AG09309 (cell line): ENCODE measurements at regions not wholly inside any gene's neighbourhood (a gene's known extent, or its start where the extent isn't known, plus 50 kb on each side); places are given as distances from the start of the nearest gene placed in this dataset.

Source experiments
- DNase-seq: peaks from one replicate; pipeline ENCODE4 v3.0.0-alpha.2; 2010; ENCODE audit warnings: low read depth
- H3K4me3 ChIP-seq: 2 replicates; pipeline ENCODE4 v1.5.1; 2011; ENCODE audit warnings: mild to moderate bottlenecking, low read depth, low read length, moderate library complexity; ENCODE audit not compliant: control insufficient read depth
- CTCF ChIP-seq: IDR thresholded peaks from 2 replicates; pipeline ENCODE4 v1.5.1; 2011; ENCODE audit warnings: mild to moderate bottlenecking, low read depth, low read length, inconsistent platforms; ENCODE audit not compliant: insufficient read depth, control insufficient read depth; ENCODE audit errors: missing control alignments

GRCh38 chr3:40985195-40985594, 214.1 kb upstream of the CTNNB1 start:
- TF ChIP-seq CTCF: no peak
- no peak overlapping the region for H3K4me3 ChIP-seq
- DNase-seq: no peak

- TF ChIP-seq CTCF: no peak
- DNase-seq: no peak
- no peak overlapping the region for H3K4me3 ChIP-seq
Measured at GRCh38 chr3:40988468-40988867, 210.8 kb upstream of the CTNNB1 start.

- no peak overlapping the region for H3K4me3 ChIP-seq
- no peak for DNase-seq
- no peak for TF ChIP-seq CTCF
Measured at GRCh38 chr3:40989141-40990061, 209.9 kb upstream of the CTNNB1 start.

- H3K4me3 ChIP-seq: no peak overlapping the region
- no peak for TF ChIP-seq CTCF
- DNase-seq: no peak
Measured at GRCh38 chr3:40990062-40990456, 209.2 kb upstream of the CTNNB1 start.

GRCh38 chr3:40992023-40992422, 207.3 kb upstream of the CTNNB1 start:
- no peak for TF ChIP-seq CTCF
- DNase-seq: no peak
- H3K4me3 ChIP-seq: no peak overlapping the region

- H3K4me3 ChIP-seq: no peak overlapping the region
- DNase-seq: no peak
- TF ChIP-seq CTCF: no peak
Measured at GRCh38 chr3:40994611-40995010, 204.7 kb upstream of the CTNNB1 start.

GRCh38 chr3:40995271-40995670, 204.0 kb upstream of the CTNNB1 start:
- no peak for DNase-seq
- H3K4me3 ChIP-seq: no peak overlapping the region
- no peak for TF ChIP-seq CTCF
